Limb (tissue), 2 donors: ENCODE measurements at regions not wholly inside any gene's neighbourhood (a gene's known extent, or its start where the extent isn't known, plus 50 kb on each side); places are given as distances from the start of the nearest gene placed in this dataset.

Experiments used
- DNase-seq, 2 donors: peaks; one replicate each; pipeline ENCODE4 v3.0.0-alpha.2; 2016; ENCODE audit errors: extremely low spot score in 2 of 2

- no peak for DNase-seq
These were observed 816.1 kb upstream of the TENM3 start for GRCh38 chr4:181427076-181427475.

GRCh38 chr4:181431006-181431405, 812.2 kb upstream of the TENM3 start:
- DNase-seq = no peak

GRCh38 chr4:181431661-181432060, 811.5 kb upstream of the TENM3 start:
- DNase-seq = no peak

- DNase-seq = no peak
These were observed 810.9 kb upstream of the TENM3 start for GRCh38 chr4:181432335-181432734.

- DNase-seq = no peak
These were observed 805.3 kb upstream of the TENM3 start for GRCh38 chr4:181437895-181438294.

GRCh38 chr4:181438641-181439040, 804.6 kb upstream of the TENM3 start:
- DNase-seq = no peak

GRCh38 chr4:181443021-181443420, 800.2 kb upstream of the TENM3 start:
- no peak for DNase-seq

- no peak for DNase-seq
These were observed 777.4 kb upstream of the TENM3 start for GRCh38 chr4:181465826-181466225.

GRCh38 chr4:181468451-181468850, 774.8 kb upstream of the TENM3 start:
- no peak for DNase-seq

- no peak for DNase-seq
These were observed 772.9 kb upstream of the TENM3 start for GRCh38 chr4:181470306-181470705.

- DNase-seq = no peak
These were observed 767.8 kb upstream of the TENM3 start for GRCh38 chr4:181475359-181475758.

GRCh38 chr4:181475781-181476507, 767.3 kb upstream of the TENM3 start:
- peak in 1 of 2 donors; percentile 31 for DNase-seq

- DNase-seq = no peak
These were observed 766.7 kb upstream of the TENM3 start for GRCh38 chr4:181476508-181476890.

- DNase-seq = no peak
These were observed 765.6 kb upstream of the TENM3 start for GRCh38 chr4:181477591-181477990.

GRCh38 chr4:181478656-181479055, 764.5 kb upstream of the TENM3 start:
- no peak for DNase-seq

- no peak for DNase-seq
These were observed 764.1 kb upstream of the TENM3 start for GRCh38 chr4:181479141-181479540.

- DNase-seq = no peak
These were observed 758.8 kb upstream of the TENM3 start for GRCh38 chr4:181484396-181484795.

- no peak for DNase-seq
These were observed 754.3 kb upstream of the TENM3 start for GRCh38 chr4:181488926-181489325.

- no peak for DNase-seq
These were observed 745.1 kb upstream of the TENM3 start for GRCh38 chr4:181498148-181498547.

- DNase-seq = no peak
These were observed 740.6 kb upstream of the TENM3 start for GRCh38 chr4:181502611-181503010.

- no peak for DNase-seq
These were observed 739.4 kb upstream of the TENM3 start for GRCh38 chr4:181503687-181504390.

- no peak for DNase-seq
These were observed 738.3 kb upstream of the TENM3 start for GRCh38 chr4:181504924-181505323.

- no peak for DNase-seq
These were observed 735.9 kb upstream of the TENM3 start for GRCh38 chr4:181507180-181507835.
